Activated CD8-positive, alpha-beta T cell treated with anti-CD3 and anti-CD28 coated beads, Interleukin-2, amount 10 ng/mL, durations not matched to agents 7 days and 5 days (primary cell): ENCODE measurements at regions not wholly inside any gene's neighbourhood (a gene's known extent, or its start where the extent isn't known, plus 50 kb on each side); places are given as distances from the start of the nearest gene placed in this dataset.
"Not testable (repeated sequence)": the region's sequence is repeated elsewhere in the genome, so short reads cannot be mapped to it uniquely, and the experiment has no call there.

Experiments used
- ATAC-seq: fragments of 150-1000 bp; cut with Tn5 transposase; one replicate; pipeline ENCODE4 v1.10.0; 2021; ENCODE audit warnings: moderate library complexity
- CTCF ChIA-PET: fragments of 350-600 bp; sonication (Branson Sonifier 250); formaldehyde crosslinking; loops from one replicate; lab custom pipeline; 2021; ENCODE audit warnings: antibody characterized with exemption; lab: Charles Lee
- POLR2A ChIA-PET: fragments of 350-600 bp; sonication (Branson Sonifier 250); formaldehyde crosslinking; loops from one replicate; lab custom pipeline; 2021; ENCODE audit warnings: antibody characterized with exemption; lab: Charles Lee
- DNase-seq: peaks from one replicate; pipeline ENCODE4 v3.0.0-alpha.2; 2020
- H3K27ac Mint-ChIP-seq: one replicate; pipeline ENCODE4 v1.8.0; 2021; ENCODE audit warnings: mild to moderate bottlenecking, mixed read lengths
- H3K27me3 Mint-ChIP-seq: one replicate; pipeline ENCODE4 v1.8.0; 2021; ENCODE audit warnings: low read depth, mixed read lengths
- H3K36me3 Mint-ChIP-seq: one replicate; pipeline ENCODE4 v1.8.0; 2021; ENCODE audit warnings: low read depth, mixed read lengths
- H3K4me1 Mint-ChIP-seq: one replicate; pipeline ENCODE4 v1.8.0; 2021; ENCODE audit warnings: low read depth, mixed read lengths
- H3K4me3 Mint-ChIP-seq: one replicate; pipeline ENCODE4 v1.8.0; 2021; ENCODE audit warnings: mild to moderate bottlenecking, mixed read lengths
- H3K9me3 Mint-ChIP-seq: one replicate; pipeline ENCODE4 v1.8.0; 2022; ENCODE audit warnings: mixed read lengths; ENCODE audit not compliant: insufficient read depth

GRCh38 chr12:131539381-131539780 lies 171.5 kb upstream of the SFSWAP start:
- H3K4me1 Mint-ChIP-seq: no peaks in the 10 kb centered on the region
- H3K27me3 Mint-ChIP-seq: no peaks in the 10 kb centered on the region
- CTCF ChIA-PET: no interaction called here
- DNase-seq: no peak
- no peaks in the 10 kb centered on the region for H3K36me3 Mint-ChIP-seq
- ATAC-seq: no peak
- H3K4me3 Mint-ChIP-seq: no peak overlapping the region
- POLR2A ChIA-PET: no interaction called here
- H3K27ac Mint-ChIP-seq: no peak overlapping the region
- no peaks in the 10 kb centered on the region for H3K9me3 Mint-ChIP-seq

DNA sequence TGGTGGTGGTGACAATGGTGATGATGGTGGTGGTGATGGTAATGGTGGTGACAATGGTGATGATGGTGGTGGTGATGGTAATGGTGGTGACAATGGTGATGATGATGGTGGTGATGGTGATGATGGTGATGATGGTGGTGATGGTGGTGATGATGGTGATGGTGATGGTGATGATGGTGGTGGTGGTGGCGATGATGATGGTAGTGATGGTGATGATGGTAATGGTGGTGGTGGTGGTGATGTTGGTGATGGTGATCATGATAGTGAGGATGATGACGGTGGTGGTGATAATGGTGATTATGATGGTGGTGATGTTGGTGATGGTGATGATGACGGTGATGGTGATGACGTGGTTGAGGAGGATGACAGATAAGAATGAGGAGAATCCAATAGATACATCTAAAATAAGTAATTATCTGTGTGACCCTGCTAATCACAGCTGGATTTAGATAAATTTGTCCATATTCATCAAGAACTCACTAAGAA lies 170.7 kb upstream of the SFSWAP start:
- POLR2A ChIA-PET: no interaction called here
- Mint-ChIP-seq H3K4me1 (no peaks in the 10 kb centered on the region), H3K27ac (no peak overlapping the region), H3K4me3 (no peak overlapping the region), H3K36me3 (no peaks in the 10 kb centered on the region), H3K27me3 (no peaks in the 10 kb centered on the region), H3K9me3 (no peaks in the 10 kb centered on the region)
- CTCF ChIA-PET: no interaction called here
- DNase-seq (no peak), ATAC-seq (no peak)

- ATAC-seq, H3K4me3 Mint-ChIP-seq, H3K9me3 Mint-ChIP-seq, H3K4me1 Mint-ChIP-seq, H3K27me3 Mint-ChIP-seq, DNase-seq, CTCF ChIA-PET, H3K36me3 Mint-ChIP-seq, POLR2A ChIA-PET, H3K27ac Mint-ChIP-seq: not testable (repeated sequence)
Observed at GRCh38 chr12:131541512-131541911, 169.4 kb upstream of the SFSWAP start.

DNA sequence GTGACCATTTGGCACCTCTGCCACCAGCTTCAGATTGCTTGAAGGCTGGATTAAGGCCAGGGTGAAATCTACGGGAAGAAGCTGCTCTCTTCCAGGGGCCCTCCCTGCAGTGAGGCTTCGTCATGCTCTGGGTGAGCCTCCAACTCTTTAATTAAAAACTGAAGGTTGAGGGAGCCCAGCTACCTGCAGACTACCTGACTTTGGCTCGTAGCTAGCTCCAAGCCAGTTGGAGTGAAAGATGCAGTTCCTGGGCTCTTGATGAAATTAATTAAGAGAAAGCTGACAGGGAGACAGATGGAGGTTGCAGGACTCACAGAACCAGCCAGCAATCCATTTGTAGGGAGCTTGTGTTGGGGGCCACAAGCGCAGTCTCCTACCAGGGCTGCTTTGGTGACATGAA lies 168.5 kb upstream of the SFSWAP start:
- ChIA-PET POLR2A (no interaction called here), CTCF (no interaction called here)

GRCh38 chr12:131543040-131543439 lies 167.8 kb upstream of the SFSWAP start:
- CTCF ChIA-PET: no interaction called here
- H3K4me3 Mint-ChIP-seq: no peak overlapping the region
- no peak for DNase-seq

More for the DNA sequence above, 168.5 kb upstream of the SFSWAP start:
- H3K36me3 Mint-ChIP-seq: no peaks in the 10 kb centered on the region
- H3K27me3 Mint-ChIP-seq: no peaks in the 10 kb centered on the region
- ATAC-seq (no peak), DNase-seq (no peak)
- H3K9me3 Mint-ChIP-seq: no peaks in the 10 kb centered on the region
- H3K27ac Mint-ChIP-seq: no peak overlapping the region
- H3K4me3 Mint-ChIP-seq: no peak overlapping the region
- no peaks in the 10 kb centered on the region for H3K4me1 Mint-ChIP-seq

DNA sequence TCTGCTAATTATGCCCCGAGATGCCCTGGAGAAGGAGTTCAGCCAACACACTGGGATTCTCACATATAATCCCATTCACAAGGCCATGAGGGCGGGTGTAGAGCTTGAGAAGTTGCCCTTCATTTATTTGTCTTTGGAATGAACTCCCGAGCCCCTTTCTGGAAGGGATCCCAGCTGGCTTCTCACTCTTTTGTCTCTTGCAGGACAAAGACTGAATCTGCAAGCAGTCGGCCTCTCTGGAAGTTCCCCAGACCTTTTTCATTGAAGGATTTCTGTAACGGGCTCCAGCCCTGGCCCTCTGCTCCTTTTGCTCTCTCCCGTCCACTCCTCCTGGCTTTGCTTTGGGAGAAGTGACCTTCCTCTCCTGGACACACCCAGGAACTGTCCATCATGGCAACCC lies 163.3 kb upstream of the SFSWAP start:
- Mint-ChIP-seq H3K9me3 (no peaks in the 10 kb centered on the region), H3K27ac (no peak overlapping the region), H3K27me3 (no peaks in the 10 kb centered on the region), H3K4me1 (no peaks in the 10 kb centered on the region), H3K4me3 (no peak overlapping the region), H3K36me3 (no peaks in the 10 kb centered on the region)
- DNase-seq (no peak), ATAC-seq (no peak)
- ChIA-PET POLR2A (no interaction called here), CTCF (no interaction called here)

More at GRCh38 chr12:131543040-131543439, 167.8 kb upstream of the SFSWAP start:
- POLR2A ChIA-PET: no interaction called here
- Mint-ChIP-seq H3K4me1 (no peaks in the 10 kb centered on the region), H3K27ac (no peak overlapping the region), H3K36me3 (no peaks in the 10 kb centered on the region), H3K9me3 (no peaks in the 10 kb centered on the region), H3K27me3 (no peaks in the 10 kb centered on the region)
- no peak for ATAC-seq

GRCh38 chr12:131550121-131550520 lies 160.8 kb upstream of the SFSWAP start:
- Mint-ChIP-seq H3K9me3 (no peaks in the 10 kb centered on the region), H3K4me3 (no peak overlapping the region), H3K36me3 (no peaks in the 10 kb centered on the region), H3K4me1 (no peaks in the 10 kb centered on the region), H3K27ac (no peak overlapping the region), H3K27me3 (no peaks in the 10 kb centered on the region)
- ChIA-PET CTCF (no interaction called here), POLR2A (no interaction called here)
- no peak for ATAC-seq
- DNase-seq: no peak

- no peaks in the 10 kb centered on the region for H3K4me1 Mint-ChIP-seq
- H3K4me3 Mint-ChIP-seq: no peak overlapping the region
- no peak overlapping the region for H3K27ac Mint-ChIP-seq
- ATAC-seq: no peak
- no peaks in the 10 kb centered on the region for H3K36me3 Mint-ChIP-seq
- no peaks in the 10 kb centered on the region for H3K9me3 Mint-ChIP-seq
- ChIA-PET CTCF (no interaction called here), POLR2A (no interaction called here)
- DNase-seq: no peak
- no peaks in the 10 kb centered on the region for H3K27me3 Mint-ChIP-seq
Observed at GRCh38 chr12:131551675-131552491, 159.0 kb upstream of the SFSWAP start.

- Mint-ChIP-seq H3K4me3 (no peak overlapping the region), H3K4me1 (no peaks in the 10 kb centered on the region), H3K27me3 (no peaks in the 10 kb centered on the region), H3K9me3 (no peaks in the 10 kb centered on the region), H3K36me3 (no peaks in the 10 kb centered on the region), H3K27ac (no peak overlapping the region)
- ChIA-PET POLR2A (no interaction called here), CTCF (no interaction called here)
- DNase-seq (no peak), ATAC-seq (no peak)
Observed at GRCh38 chr12:131552492-131552863, 158.4 kb upstream of the SFSWAP start.

GRCh38 chr12:131553096-131553777 lies 157.7 kb upstream of the SFSWAP start:
- H3K36me3 Mint-ChIP-seq: no peaks in the 10 kb centered on the region
- H3K27me3 Mint-ChIP-seq: no peaks in the 10 kb centered on the region
- no peak overlapping the region for H3K27ac Mint-ChIP-seq
- H3K9me3 Mint-ChIP-seq: no peaks in the 10 kb centered on the region
- no peaks in the 10 kb centered on the region for H3K4me1 Mint-ChIP-seq
- CTCF ChIA-PET: no interaction called here
- ATAC-seq: no peak
- H3K4me3 Mint-ChIP-seq: no peak overlapping the region
- POLR2A ChIA-PET: no interaction called here
- DNase-seq: no peak

DNA sequence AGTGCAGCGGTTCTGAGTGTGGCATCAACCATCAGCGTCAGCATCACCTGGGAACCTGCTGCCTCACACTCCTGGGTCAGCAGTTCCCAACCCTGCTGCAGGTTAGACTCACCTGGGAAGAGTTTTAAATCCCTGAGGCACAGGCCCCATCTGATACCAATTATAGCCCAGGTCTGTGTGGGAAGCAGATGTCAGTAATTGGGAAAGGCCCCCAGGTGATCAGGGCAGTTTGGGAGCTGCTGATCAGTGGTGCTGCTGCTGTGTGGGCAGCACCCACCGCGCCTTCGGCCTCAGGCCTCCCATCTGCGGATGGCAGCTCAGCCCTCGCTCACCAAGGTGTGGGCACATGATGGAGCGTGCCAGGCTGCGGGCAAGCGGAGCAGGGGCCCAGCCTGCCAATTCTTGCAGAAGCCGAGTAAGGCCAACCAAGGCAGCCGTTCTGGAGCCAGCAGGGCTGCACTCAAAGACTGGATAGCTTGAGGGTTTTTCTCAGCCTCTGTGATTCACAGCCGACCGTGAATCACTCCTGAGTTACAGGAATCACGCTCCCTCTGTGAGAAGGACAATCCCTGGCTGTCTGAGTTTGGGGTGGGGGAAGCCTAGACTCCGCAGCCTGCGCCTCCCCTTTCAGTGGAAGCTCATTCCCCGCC lies 155.6 kb upstream of the SFSWAP start:
- H3K9me3 Mint-ChIP-seq: no peaks in the 10 kb centered on the region
- H3K27me3 Mint-ChIP-seq: no peaks in the 10 kb centered on the region
- no peaks in the 10 kb centered on the region for H3K36me3 Mint-ChIP-seq
- DNase-seq (no peak), ATAC-seq (no peak)
- CTCF ChIA-PET: no interaction called here
- H3K4me1 Mint-ChIP-seq: no peaks in the 10 kb centered on the region
- no peak overlapping the region for H3K4me3 Mint-ChIP-seq
- POLR2A ChIA-PET: no interaction called here
- H3K27ac Mint-ChIP-seq: no peak overlapping the region

- no peak overlapping the region for H3K27ac Mint-ChIP-seq
Observed at GRCh38 chr12:131555866-131556265, 155.0 kb upstream of the SFSWAP start.

More at GRCh38 chr12:131555866-131556265, 155.0 kb upstream of the SFSWAP start:
- no peak overlapping the region for H3K4me3 Mint-ChIP-seq
- CTCF ChIA-PET: no interaction called here
- no peaks in the 10 kb centered on the region for H3K27me3 Mint-ChIP-seq
- DNase-seq (no peak), ATAC-seq (no peak)
- POLR2A ChIA-PET: no interaction called here
- no peaks in the 10 kb centered on the region for H3K4me1 Mint-ChIP-seq
- H3K36me3 Mint-ChIP-seq: no peaks in the 10 kb centered on the region
- no peaks in the 10 kb centered on the region for H3K9me3 Mint-ChIP-seq
